ENCODE measurements at regions not wholly inside any gene's neighbourhood (a gene's known extent, or its start where the extent isn't known, plus 50 kb on each side); places are given as distances from the start of the nearest gene placed in this dataset.

GRCh38 chr13:58056426-58056825, 424.9 kb downstream of the PCDH17 start:
- DNase-seq, result no peak

GRCh38 chr13:58059624-58060023, 428.1 kb downstream of the PCDH17 start:
- no peak for DNase-seq

GRCh38 chr13:58080806-58081205, 449.3 kb downstream of the PCDH17 start:
- no peak for DNase-seq

DNA sequence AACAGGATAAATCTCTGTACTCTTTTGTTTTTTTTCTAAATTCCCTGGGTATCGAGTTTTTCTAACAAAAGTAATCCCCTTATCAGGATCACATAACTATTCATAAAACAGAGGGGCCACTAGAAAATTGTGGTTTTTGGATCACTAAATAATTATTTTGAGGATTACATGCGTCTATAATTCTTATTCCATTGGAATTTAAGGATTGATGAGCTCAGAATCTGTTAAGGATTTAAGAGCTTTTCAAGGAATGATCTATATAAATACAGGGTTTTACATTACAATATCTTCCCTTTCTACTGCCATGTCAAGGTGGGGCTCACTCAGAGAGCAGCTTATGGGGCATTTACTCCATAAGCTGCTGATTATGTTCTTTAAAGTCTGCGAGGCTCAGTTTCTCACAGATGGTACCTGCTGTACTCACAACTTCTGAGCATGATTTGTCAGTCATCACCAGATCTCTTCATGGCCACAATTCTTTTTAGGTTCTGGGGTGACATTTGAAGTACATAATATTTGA, 449.8 kb downstream of the PCDH17 start:
- DNase-seq, result no peak

- DNase-seq, result no peak
These were observed 451.5 kb downstream of the PCDH17 start for GRCh38 chr13:58083064-58083463.

- no peak for DNase-seq
These were observed 453.7 kb downstream of the PCDH17 start for GRCh38 chr13:58085274-58085673.

DNA sequence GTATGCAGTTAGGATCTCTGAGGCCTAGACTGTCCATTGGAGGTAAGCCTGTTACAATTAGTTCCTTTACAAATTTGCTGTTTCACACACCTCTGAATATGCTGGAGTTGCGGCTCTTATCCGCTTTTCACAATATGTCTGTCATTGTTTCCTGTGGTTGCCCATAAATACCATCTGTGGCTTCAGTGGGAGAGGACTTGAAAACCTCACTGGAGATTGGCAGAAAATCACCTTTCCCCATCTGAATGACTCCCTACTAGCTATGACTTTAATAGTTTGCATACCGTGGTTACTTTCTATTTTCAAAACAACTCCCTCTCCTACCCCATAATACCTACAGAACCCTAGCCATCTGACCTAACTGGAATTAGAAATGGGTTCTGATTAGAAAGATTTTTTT, 454.3 kb downstream of the PCDH17 start:
- DNase-seq, result no peak

DNA sequence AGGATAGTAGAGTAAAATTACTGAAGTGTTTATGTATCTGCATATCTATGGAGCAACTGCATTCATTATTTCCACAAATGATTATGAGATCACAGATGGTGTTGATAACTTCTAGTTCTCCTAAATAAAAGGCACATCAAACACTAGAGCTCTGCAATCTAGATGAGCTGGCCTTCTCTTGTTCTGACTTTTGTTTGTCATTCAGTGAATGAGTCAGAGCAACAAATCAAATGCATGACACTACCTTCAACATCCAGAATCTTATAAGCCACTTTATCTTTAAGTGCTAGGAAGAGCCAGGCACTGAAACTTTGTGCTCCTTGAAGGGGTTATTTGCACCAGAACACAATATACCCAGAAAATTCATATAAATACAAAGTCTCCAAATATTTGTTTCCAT, 456.0 kb downstream of the PCDH17 start:
- no peak for DNase-seq

DNA sequence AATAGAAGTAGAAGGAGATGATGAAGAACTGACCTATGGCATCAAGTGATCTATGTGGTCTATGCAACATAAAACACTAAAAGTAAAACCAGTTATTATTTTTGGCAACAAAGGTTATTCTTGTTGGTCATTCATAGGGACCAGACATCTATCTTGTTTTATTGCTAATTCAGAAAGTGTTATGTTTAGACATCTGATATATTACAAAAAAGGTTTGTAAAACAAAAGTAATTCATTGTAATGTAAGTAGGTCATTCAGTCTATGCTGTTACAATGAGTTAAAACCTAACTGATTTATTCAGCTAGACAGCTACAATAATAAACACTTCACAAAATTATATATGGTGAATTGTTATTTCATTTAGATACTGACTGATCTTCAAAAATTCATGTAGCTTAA, 461.9 kb downstream of the PCDH17 start:
- no peak for DNase-seq

GRCh38 chr13:58097831-58098230, 466.3 kb downstream of the PCDH17 start:
- DNase-seq, result no peak

- DNase-seq, result no peak
These were observed 487.8 kb downstream of the PCDH17 start for GRCh38 chr13:58119351-58119750.

- DNase-seq, result no peak
These were observed 488.3 kb downstream of the PCDH17 start for GRCh38 chr13:58119804-58120203.

DNA sequence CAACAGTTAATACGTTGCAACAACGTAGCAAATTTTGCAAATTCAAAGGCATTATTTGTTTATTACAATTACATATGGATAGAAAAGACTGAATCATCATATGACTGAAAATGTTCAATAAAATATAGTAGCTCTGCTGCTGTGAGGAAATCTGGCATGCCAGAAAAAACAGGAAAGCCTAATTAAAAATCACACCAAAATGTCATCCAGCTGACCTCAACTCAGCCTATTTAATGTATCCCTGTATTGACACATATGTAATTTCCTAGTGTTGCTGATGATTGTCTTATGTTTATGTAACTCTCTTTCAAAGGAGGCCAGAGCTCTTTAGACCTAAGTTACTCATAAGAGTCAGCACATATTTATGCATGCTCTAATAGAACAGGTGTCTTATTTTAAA, 495.0 kb downstream of the PCDH17 start:
- no peak for DNase-seq

DNA sequence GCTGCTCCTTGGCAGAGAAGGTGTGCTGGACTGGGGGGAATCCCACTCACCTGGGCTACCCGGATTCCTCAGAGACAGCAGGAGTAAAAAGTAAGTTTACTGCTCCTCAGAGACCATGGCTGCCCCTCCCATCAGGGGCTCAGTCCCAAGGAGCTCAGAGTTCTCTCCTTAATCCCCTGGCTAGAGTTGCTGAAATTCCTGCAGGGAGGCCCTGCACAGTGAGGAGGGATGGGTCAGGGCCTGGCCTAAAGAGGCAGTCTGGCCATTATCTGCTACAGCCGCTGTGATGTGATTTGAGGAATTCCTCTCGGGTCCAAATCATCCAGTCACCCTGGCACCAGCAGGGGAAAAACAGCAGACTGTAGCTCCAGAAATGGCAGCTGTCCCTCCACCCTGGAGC, 502.5 kb downstream of the PCDH17 start:
- DNase-seq, result no peak

GRCh38 chr13:58134525-58134924, 503.0 kb downstream of the PCDH17 start:
- DNase-seq, result no peak

- no peak for DNase-seq
These were observed 511.4 kb downstream of the PCDH17 start for GRCh38 chr13:58142952-58143351.

DNA sequence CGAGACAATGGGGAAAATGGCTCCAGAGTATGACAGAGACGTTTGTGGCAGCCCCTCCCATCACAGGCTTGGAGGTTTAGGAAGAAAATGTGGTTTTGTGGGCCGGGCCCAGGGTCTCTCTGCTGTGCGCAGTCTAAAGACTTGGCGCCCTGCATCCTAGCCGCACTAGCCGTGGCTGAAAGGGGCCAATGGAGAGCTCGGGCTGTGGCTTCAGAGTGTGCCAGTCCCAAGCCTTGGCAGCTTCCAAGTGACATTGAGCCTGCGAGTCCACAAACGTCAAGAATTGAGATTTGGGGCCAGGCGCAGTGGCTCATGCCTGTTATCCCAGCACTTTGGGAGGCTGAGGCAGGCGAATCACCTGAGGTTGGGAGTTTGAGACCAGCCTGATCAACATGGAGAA, 513.1 kb downstream of the PCDH17 start:
- no peak for DNase-seq

DNA sequence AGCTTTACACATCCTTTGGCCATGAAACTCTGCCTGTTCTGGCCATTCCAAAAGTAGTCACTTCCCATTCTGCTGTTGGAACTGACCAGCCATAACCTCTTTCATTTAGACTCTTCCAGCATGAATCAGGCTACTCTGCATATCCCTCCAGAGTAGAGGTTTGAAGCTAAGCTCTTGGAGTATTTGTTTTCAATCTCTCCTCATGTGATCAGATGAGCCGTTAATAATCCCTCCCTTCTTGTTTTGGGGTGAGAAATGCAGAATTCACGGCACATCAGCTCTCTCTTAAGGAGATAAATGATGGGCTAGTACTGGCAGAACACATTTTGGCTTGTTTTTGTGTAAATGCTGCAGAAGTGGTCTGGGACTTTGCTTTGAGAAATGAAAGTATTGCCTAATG, 519.9 kb downstream of the PCDH17 start:
- DNase-seq, result no peak

- DNase-seq, result no peak
These were observed 529.4 kb downstream of the PCDH17 start for GRCh38 chr13:58160980-58161379.

- DNase-seq, result no peak
These were observed 534.1 kb downstream of the PCDH17 start for GRCh38 chr13:58165617-58166016.

- no peak for DNase-seq
These were observed 549.6 kb downstream of the PCDH17 start for GRCh38 chr13:58181111-58181510.

DNA sequence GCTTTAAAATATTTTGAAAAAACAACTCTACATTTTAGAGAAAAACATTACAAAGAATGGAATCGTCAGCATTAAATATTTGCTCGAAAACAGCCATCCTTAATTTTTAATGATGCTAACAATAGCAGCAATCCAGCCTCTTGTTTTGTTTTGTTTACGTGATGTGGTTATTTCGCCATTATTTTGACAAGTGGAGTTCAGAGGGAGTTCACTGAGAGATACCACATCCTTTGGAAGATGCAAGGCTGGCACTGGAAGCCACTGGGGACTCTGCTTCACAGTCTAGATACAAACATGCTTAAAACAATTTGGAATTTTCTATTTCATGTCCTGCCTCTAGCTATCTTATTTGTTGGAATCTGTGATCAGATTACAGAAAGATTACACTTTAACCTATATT, 556.3 kb downstream of the PCDH17 start:
- DNase-seq, result no peak

GRCh38 chr13:58190577-58190976, 559.0 kb downstream of the PCDH17 start:
- no peak for DNase-seq

DNA sequence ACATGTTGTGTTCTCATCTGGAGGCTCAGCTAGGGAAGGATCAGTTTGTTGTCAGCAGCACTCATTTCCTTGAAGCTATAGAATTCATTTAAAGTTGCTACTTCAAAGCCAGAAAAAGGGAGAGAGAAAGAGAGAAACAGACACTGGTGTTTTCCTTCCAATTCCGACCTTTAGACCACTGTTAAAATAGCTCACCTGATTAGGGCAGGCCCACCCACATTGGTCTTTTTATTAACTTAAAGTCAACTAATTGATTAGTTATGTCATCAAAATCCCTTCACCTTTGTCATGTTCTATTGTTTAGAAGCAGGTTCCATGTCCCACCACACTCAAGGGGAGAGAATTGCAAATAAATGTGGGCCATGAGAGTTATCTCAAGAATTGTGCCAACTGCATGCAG, 560.2 kb downstream of the PCDH17 start:
- no peak for DNase-seq

GRCh38 chr13:58202099-58202498, 570.6 kb downstream of the PCDH17 start:
- no peak for DNase-seq

DNA sequence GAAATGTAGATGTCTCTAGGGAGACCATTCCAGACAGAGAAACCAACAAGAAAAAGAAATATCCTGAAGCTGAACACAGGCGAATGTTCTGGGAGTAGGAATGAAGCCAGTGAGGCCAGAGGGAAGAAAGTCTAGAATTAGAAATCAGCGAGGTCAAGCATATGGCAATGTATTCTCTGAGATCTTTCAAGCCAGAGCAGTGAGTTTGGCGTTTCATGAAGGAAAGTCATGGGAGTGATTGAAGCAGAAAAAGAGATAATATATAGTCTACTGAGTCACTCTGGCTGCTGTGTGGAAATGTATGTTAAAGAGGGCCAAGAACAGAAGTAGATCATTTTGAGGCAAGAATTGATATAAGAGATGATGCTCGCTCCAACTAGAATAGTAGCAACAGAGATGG, 576.0 kb downstream of the PCDH17 start:
- DNase-seq, result no peak
